ENCODE measurements at regions not wholly inside any gene's neighbourhood (a gene's known extent, or its start where the extent isn't known, plus 50 kb on each side); places are given as distances from the start of the nearest gene placed in this dataset.
A peak's percentile ranks its signal among the peaks of the same experiment; 100 is the strongest.

GRCh38 chr10:62614389-62615157 is 189.9 kb upstream of the ADO start:
- no peak overlapping the region for H3K4me3 ChIP-seq (ENCODE audit: low read depth, low read length)
- TF ChIP-seq CTCF (IDR thresholded peaks at IDR 0.05; ENCODE audit: low read depth, low read length) = no peak
- in situ Hi-C loops (cut with HindIII; ENCODE audit: low sequenced_read_pairs) = no loop called here
- DNase-seq (ENCODE audit: low read depth, low spot score) = peak; percentile 29

GRCh38 chr10:62616885-62617590 is 187.5 kb upstream of the ADO start:
- in situ Hi-C loops (cut with HindIII; ENCODE audit: low sequenced_read_pairs) = no loop called here
- TF ChIP-seq CTCF (IDR thresholded peaks at IDR 0.05; ENCODE audit: low read depth, low read length) = no peak
- DNase-seq (ENCODE audit: low read depth, low spot score) = no peak
- H3K4me3 ChIP-seq (ENCODE audit: low read depth, low read length) = no peak overlapping the region

- TF ChIP-seq CTCF (IDR thresholded peaks at IDR 0.05; ENCODE audit: low read depth, low read length) = no peak
- no peak for DNase-seq (ENCODE audit: low read depth, low spot score)
- in situ Hi-C loops (cut with HindIII; ENCODE audit: low sequenced_read_pairs) = no loop called here
- no peak overlapping the region for H3K4me3 ChIP-seq (ENCODE audit: low read depth, low read length)
These were observed 186.9 kb upstream of the ADO start for GRCh38 chr10:62617652-62618051.

- no peak for DNase-seq (ENCODE audit: low read depth, low spot score)
- no peak overlapping the region for H3K4me3 ChIP-seq (ENCODE audit: low read depth, low read length)
- in situ Hi-C loops (cut with HindIII; ENCODE audit: low sequenced_read_pairs) = no loop called here
- no peak for TF ChIP-seq CTCF (IDR thresholded peaks at IDR 0.05; ENCODE audit: low read depth, low read length)
These were observed 186.5 kb upstream of the ADO start for GRCh38 chr10:62618054-62618453.

GRCh38 chr10:62618576-62619412 is 185.7 kb upstream of the ADO start:
- TF ChIP-seq CTCF (IDR thresholded peaks at IDR 0.05; ENCODE audit: low read depth, low read length) = no peak
- no peak overlapping the region for H3K4me3 ChIP-seq (ENCODE audit: low read depth, low read length)
- in situ Hi-C loops (cut with HindIII; ENCODE audit: low sequenced_read_pairs) = no loop called here
- peak; percentile 73 for DNase-seq (ENCODE audit: low read depth, low spot score)

GRCh38 chr10:62619413-62619738 is 185.1 kb upstream of the ADO start:
- DNase-seq (ENCODE audit: low read depth, low spot score) = peak; percentile 38
- in situ Hi-C loops (cut with HindIII; ENCODE audit: low sequenced_read_pairs) = no loop called here
- no peak for TF ChIP-seq CTCF (IDR thresholded peaks at IDR 0.05; ENCODE audit: low read depth, low read length)
- H3K4me3 ChIP-seq (ENCODE audit: low read depth, low read length) = no peak overlapping the region

All from astrocyte of the spinal cord (primary cell).